ENCODE measurements at regions not wholly inside any gene's neighbourhood (a gene's known extent, or its start where the extent isn't known, plus 50 kb on each side); places are given as distances from the start of the nearest gene placed in this dataset.

DNA sequence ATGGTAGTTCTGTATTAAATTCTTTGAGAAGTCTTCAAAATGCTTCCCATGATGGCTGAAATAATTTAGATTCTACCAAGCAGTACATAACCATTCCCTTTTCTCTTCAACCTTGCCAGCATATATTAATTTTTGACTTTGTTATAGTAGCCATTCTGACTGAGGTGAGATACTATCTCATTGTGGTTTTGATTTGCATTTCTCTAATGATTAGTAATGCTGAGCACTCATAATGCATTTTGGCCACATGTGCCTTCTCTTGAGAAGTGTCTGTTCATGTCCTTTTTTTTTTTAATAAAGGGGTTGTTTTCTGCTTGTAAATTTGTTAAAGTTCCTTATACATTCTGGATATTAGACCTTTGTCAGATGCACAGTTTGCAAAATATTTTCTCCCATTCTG, 173.9 kb downstream of the CALCRL start:
- TF ChIP-seq CTBP1 (IDR thresholded peaks at IDR 0.05; ENCODE audit: borderline replicate concordance) (no peak), SP1 (IDR thresholded peaks at IDR 0.05) (no peak), FOXM1 (IDR thresholded peaks at IDR 0.05; ENCODE audit: borderline replicate concordance) (no peak), ELF4 (IDR thresholded peaks at IDR 0.05) (no peak), SUZ12 (IDR thresholded peaks at IDR 0.05) (no peak), HDGF (IDR thresholded peaks at IDR 0.05; ENCODE audit: borderline replicate concordance) (no peak), BHLHE40 (IDR thresholded peaks at IDR 0.05; ENCODE audit: borderline replicate concordance) (no peak), ZNF384 (IDR thresholded peaks at IDR 0.05) (no peak), FOXA1 (IDR thresholded peaks at IDR 0.05) (no peak), NFRKB (IDR thresholded peaks at IDR 0.05) (no peak), L3MBTL2 (conservative IDR thresholded peaks at IDR 0.05) (no peak)
